Activated CD8-positive, alpha-beta memory T cell treated with anti-CD3 and anti-CD28 coated beads, Interleukin-2, amount 50 U/mL, for 1 hour (primary cell): ENCODE measurements at regions not wholly inside any gene's neighbourhood (a gene's known extent, or its start where the extent isn't known, plus 50 kb on each side); places are given as distances from the start of the nearest gene placed in this dataset.

Experiments
- DNase-seq: peaks from one replicate; pipeline ENCODE4 v3.0.0-alpha.2; 2020; ENCODE audit errors: extremely low read depth

DNA sequence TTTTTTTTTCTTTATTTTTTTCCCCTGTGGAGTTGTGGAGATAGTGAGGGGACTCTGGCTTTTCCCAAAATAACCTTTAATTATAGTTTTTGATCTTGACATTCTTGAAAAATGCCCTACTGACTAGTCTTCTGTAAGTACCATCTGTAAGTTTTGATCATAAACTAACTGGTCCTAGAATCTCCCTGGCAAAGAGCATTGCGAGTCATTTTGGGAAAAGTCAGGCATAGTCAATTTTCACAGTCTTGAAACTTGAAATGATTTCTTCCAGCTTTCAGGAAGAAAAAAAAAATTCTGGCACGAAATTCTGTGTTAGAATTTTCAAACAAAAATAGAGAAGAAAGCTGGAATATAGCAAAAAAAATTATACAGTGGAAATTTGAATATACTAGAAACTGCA, 181.2 kb upstream of the SNX7 start:
- DNase-seq = no peak

DNA sequence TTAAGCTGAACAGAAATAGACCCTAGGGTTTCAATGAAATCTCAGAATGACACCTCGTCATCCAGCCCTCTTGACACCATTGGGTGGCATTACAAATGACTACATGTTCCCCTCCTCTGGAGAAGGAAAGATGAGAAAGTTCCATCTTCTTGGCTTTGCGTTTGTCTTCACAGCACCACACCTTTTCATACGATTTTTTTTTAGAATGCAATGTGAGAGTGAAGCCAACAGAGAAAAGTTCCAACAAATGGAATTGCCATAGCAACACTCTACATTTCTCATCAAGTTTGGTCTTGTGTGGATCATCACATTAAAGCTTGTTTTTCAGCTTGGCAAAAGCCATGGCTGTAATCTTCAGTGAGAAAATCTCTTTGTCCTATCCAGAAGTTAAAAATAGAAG, 183.4 kb upstream of the SNX7 start:
- no peak for DNase-seq

DNA sequence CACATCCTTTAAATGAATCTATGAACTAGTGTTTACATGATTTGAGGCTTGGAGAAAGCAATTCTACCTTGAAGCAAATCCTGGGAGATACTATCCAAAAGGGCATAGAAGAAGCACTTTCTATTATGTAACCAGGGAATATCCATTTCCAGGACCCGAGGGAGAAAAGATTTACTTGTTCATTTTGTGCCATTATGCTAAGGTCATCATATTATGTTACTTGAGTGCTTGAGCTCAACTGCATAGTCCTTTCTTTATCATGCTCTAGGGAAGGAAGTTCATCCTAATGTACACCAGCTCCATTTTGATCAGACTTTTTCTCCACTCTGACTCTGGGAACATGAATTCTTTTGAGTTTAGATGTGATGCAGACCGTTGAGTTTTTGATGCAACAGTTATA, 188.6 kb upstream of the SNX7 start:
- no peak for DNase-seq

DNA sequence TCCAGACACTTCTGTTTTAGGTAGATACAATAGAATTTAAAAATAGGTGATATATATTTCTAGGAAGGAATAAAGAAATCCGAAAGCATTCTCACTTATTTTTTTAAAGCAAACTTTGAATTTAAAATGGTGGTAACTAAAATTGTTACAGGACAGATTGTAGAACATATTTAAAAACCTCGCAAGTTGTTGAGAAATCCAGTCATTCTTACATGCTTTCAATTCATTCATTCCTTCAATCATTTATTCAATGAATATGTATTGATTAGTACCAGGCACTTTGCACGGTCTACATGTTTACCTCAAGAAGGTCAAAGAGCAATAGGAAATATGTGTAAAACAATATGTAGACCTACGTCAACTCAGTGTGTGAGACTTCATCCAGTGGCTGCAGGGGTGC, 189.9 kb upstream of the SNX7 start:
- DNase-seq = no peak

DNA sequence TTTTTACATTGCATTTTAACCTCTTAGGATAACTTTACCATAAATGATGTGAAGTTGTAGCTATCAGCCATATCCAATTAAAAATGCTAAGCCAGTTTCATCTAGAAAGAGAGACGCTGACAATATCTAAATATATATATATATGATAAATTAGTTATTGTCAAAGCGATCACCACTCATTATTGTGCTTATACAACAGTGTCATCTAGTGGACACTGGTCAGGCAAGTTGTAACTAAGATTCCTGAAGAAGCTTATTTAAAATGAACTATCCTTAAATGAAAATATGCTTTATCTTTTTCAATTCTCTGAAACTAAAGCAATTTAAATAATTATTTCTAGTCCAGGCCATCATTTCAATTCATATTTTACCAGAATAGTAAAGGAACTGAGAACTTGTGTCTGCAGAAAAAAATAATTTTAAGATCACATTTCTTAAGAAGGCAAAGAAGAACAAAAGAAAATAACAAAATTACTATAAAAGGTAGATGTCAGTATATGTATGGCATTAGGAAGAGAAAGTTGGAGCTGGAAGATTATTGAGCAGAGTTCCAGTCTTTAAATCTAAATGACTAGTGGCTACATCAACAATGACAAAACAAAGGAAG, 193.3 kb upstream of the SNX7 start:
- no peak for DNase-seq

DNA sequence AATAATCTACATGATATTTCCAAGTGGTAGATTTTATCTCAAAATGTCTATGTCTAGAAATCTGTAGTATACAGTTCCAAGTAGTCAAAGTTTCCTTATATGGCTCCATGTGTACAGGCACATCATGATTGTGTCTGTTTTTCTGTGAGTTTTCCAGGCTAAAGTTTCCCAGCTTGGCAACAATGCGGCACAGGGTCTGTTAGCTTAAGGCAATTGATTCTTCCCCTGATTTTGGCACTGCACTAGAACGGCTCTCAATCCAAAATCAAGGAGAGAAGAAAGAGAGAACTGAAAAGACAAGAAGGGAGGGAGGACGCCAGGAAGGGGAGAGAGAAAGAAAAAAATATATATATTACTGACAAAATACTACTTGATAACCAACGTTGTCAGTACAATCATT, 193.9 kb upstream of the SNX7 start:
- DNase-seq = no peak

DNA sequence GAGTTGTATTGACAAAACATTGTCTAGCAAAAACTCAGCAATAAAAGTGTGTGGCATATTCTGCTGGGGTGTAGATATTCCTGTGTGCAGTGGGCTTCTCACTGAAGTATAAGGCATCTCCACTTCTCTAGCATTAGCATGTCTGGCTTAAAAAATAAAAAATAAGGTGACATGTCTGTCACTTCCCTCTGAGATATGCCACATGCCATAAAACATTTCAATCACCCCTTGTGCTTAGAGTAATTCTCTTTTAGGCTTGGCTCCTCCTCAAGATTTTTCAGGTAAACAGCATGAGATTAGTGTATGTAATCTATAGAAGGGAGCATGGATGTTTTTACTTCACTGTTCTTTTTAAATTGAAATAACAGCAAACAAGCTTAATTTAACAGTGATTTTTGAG, 194.4 kb upstream of the SNX7 start:
- no peak for DNase-seq

DNA sequence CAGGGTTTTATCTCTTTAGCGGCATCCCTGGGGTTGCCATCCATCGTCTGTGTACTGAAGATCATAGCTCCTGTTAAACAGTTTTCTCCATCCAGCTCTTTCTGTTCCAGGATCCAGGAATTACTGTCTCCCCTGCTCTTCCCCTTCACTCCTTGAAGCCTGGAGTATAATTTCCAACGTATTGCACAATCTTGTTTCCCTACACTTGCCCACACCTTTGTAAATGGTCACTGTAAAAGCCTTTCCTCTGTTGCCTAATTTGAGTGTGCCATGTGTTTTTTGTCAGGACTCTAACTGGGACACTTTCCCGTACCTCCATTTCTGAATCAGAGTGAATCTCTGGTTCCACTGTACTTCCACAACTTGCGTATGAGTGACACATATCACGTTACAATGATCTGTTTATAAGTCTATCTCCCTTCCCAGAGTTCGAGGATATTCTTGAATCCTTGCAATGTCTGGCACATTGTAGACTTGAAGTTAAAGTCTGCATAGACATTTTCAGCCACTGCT, 199.6 kb upstream of the SNX7 start:
- no peak for DNase-seq

DNA sequence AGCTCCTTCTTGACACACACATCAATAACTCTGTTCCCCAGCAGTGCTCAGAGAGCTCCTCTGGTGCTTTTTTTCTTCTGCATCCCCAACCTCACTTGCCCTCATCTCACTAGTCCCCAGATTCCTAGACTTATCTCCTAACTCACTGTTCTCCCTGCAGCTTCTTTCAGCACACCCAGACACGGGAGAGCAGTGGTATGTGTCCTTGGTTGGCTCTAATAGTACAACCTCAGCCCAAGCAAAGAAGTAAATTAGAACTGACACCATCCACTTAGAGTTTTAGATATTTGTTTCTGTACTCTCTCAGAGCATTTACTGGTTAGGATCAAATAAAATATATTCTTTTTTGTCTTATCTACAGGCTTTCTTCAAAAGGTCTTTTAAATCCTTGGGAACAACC, 201.4 kb upstream of the SNX7 start:
- DNase-seq = no peak

DNA sequence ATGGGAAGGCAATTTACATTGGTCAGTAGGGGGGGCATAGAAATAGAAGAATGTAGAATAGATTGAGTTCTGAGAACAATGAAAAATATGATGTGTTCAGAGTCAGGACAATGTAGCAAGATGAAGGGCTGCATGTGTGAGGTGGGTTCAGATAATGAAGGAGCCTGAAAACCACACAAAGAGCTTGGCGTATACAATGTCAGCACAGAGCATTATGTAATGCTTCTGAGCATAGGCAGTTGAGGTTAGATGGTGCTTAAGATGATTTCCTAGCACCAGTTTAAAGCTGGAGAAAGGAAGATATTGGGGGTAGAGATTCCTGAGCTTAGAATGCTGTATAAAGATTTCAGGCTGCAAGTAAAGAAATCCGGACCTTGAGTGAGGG, 202.0 kb upstream of the SNX7 start:
- DNase-seq = no peak

DNA sequence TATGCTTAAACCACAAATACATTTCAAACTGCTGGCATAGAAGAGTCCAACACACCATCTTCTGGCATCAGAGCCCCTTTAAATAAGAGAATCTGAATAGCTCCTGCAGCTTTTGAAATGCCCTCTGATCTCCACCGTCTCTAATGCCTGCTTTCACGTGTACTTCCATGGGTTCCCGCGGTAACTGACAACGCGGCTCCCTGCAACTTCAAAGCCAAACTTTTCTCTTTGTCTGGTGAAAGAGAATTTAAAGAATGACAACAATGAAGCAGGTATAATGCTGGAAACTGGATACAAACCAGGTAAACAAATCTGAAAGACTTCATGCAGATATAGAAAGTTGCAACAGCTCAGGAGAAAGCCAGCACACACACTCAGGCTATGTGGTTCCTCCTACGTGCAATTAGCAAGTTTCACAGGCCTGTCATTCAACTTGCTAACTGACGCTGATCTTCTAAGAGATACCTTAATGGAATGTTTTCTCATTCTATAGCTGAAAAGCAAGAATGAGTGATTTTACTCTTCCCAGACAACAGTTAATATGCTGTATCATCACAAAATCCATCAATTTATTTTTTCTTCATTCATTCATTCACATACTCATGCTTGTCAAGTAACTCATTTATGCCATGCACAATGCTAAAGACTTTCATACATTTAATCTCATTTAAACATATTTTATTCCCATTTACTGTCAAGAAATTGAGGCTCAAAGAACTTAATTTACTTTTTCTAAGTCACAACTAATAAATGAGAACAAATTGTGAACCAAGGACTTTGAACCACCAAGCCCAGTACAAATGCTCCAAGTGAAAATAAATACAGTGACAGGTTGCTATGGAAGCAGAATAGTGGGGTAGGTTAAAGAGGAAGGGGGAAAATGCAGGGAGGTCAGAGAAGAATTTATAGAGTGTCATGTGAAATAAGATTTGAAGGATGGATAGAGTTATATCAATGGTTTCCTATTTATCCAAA, 202.7 kb upstream of the SNX7 start:
- no peak for DNase-seq

DNA sequence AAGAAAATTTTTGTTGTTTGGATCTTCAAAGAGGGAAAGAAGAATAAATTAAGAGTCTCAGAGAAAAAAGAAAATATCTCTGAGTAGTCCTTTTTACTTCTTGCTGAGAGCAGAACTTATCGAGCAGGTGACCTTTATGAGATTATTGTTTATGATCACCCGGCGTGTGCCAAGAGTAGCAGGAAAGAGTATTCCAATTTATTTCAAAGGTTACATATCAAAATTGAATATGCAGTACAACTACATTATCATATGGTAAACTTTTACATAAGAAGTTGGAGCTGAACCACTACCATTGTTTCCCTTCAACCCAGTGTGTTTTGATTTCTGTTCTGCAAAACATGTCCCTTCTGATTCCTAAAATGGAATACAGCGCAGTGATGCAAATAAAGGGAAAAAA, 204.3 kb upstream of the SNX7 start:
- no peak for DNase-seq

DNA sequence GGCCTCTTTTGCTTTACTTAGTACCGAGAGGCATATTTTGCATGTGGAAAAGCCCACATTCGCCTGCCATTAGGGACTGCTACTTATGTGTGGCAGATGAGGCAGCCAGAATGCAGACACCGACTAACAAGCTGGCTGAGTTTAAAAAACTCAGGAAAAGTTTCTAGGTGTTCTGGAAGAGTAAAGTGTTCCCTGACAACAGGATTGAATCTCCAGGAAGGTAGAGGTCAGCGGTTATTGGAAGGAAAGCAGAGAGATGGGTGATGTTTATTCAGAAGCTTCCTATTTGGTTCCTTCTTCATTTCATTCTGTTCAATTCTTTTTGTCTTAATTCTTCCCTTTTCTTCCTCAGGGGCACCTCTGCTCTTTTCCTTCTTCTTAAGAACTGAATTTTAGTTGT, 206.9 kb upstream of the SNX7 start:
- DNase-seq = no peak

DNA sequence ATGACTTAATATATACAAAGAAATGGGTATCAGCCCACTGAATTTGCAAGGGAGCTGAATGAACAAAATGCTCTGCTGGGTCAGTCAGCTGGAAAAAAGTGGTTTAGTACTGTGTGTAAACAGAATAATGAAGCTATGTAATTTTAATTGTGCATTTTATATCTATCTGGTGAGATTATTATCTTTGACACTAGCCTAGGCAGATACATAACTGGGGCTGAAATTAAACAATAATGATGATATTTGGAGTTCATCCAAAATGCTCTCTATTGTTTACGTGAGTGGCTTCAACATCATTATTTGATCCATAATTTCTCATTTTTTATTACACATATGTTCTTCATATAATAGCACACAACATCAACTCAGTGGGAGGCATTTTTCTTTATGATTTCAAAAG, 208.5 kb upstream of the SNX7 start:
- no peak for DNase-seq

DNA sequence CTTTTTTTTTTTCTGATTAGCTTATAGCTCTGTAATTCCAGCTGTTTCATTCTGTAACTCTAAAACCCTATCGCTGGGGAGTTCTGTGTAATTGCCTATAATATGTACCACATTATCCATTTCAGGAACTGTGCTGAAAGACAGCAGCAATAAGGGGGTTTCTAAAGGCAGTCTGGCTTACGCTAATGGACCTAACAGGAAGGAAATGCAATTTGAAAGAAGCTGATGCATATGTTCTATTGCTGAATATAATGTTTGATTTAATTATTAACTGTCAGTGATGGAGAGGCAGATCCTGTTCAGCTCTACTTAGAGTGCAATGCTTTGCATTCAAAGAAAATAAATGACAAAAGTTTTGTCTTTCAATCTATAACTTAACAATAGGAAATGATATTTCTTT, 209.4 kb upstream of the SNX7 start:
- DNase-seq = no peak

DNA sequence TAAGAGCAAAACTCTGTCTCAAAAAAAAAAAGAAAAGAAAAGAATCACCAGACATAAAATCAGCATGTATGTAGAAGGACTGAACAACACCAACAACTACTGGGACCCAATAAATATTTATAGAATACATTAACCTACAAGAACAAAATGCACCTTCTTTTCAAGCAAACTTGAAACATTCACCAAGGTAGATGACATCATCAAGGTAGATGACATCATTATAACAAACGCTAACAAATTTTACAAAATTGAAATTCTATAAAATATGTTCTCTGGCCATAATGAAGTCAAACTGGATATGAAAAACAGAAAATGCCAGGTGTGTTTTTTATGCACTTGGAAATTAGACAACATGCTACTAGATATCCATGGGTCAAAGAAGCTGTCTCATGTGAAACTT, 220.2 kb upstream of the SNX7 start:
- no peak for DNase-seq

DNA sequence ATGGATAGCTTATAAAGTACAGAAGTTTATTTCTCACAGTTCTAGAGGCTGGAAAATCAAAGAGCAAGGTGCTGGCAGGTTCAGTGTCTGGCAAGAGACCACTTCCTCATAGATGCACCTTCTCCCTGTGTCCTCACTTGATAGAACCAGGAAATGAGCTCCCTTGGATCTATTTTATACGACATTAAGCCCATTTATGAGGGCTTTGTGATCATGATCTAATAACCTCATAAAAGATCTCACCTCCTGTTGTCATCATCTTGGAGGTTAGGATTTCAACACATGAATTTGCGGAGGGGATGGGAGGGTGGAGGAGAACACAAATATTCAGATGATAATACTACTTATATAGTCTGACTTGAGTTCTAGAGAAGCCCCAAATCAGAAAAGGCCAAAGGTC, 222.1 kb upstream of the SNX7 start:
- DNase-seq = no peak

DNA sequence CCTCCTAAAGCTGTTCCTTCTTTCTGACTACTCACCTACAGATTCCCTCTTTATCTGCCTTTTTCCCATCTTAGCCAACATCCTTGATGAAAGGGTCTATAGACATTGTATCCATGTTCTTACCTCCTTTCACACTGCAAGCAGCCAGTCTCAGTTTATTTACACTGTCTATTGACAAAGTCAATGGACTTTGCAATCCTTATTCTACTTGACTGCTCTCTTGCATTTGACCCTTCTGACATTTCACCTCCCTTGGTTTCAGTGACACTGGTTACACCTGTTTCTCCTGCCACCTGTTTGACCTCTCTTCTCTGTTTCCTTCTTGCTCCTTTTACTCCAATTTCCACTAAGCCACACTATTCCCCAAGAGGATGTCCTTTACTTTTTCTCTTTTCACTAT, 224.0 kb upstream of the SNX7 start:
- DNase-seq = no peak

DNA sequence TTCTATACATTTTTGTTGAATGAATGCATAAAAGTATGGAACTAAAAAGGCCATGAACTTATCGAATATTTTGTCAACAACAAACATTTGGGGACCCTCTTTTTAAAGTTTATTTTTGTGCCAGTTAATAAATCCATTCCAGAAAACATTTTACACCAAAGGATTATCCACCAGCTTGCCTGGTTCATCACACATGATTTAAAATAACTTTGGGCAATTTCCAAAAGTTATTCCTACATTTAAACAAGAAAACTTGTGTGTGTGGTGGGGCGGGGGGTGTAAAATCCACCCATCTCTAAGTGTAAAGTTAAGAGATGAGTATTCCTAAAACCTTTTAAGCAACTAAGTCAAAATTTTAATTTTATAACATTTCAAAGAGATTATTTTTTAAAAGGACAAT, 224.5 kb upstream of the SNX7 start:
- no peak for DNase-seq

DNA sequence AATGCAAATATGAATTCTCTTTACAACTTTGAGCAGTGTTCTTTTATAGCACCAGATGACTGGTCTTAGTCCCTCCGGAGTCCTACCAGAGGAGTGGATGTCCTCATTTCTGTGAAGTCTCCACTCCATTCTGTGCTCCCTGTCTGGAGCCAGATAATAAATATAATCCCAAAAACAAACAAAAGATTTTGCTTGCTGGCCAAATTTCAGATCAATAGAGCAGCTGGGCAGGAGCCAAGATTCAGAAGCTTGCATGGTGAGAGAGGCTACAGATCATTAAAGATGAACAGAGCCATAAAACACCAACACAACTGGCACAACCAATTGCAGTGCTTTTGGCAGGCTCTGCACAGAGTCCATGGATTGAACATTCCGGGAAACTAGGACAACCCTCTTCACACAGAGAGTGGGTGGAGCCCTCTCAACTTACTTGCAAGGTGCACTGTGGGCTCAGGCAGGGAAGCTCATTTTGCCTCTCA, 231.5 kb upstream of the SNX7 start:
- DNase-seq = no peak

DNA sequence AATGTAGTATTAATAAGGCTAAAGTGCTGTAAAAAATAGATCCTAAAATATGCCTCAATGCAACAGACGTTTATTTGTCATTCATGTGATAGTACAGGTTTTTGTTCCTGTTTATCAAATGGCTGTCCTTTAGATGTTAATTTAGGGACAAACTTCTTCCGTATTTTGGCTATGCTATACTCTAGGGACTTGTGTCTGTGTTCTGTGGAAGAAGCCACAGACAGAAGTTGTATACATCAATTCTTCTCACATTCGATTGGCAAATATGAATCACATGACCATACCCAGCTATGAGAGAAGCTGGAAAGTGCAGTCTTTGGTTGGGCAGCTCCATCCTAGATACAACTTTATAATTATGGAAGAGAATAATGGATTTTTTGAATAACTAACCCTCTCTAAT, 232.7 kb upstream of the SNX7 start:
- DNase-seq = no peak

DNA sequence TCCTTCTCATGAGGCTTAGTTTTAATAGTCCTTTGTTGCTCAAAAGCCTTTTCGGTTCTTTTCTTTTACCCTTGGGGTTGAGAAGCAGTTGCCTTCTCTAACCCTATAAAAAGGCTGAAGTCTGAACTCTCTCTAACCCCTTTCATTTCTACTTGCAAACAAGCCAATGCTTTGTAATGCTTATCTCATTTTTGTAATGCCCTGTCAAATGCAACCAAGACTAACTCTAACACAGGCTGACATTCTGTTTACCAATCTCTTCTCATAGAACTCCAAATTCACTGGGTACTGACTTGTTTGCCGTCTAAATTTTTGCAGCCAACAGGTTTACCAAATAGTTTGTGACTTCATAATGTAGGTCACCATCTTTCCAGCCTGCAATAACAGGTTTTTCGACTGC, 233.9 kb upstream of the SNX7 start:
- no peak for DNase-seq

DNA sequence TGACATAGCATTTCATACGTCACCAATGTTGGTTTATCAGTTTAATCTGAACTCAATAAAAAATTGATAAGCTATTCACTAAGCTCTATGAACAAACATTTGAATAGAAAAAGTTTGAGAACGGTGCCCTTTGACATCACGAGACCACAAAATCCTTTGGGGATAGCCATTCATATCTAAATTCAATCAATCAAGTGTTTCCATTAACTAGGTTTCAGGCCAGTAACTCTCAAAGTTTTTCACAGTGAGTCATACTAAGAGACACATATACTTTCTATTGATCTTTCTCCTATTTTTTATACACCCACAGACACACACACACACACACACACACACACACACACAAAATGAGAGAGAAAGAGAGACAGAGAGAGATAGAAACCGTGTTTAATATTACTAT, 235.4 kb upstream of the SNX7 start:
- DNase-seq = no peak
